HG03175 (cell line): ENCODE measurements at regions not wholly inside any gene's neighbourhood (a gene's known extent, or its start where the extent isn't known, plus 50 kb on each side); places are given as distances from the start of the nearest gene placed in this dataset.

Experiments used
- ATAC-seq: cut with Tn5 transposase; IDR thresholded peaks from one replicate; pipeline ENCODE4 v1.9.1; 2021; ENCODE audit warnings: mild to moderate bottlenecking, moderate library complexity; ENCODE audit not compliant: unreplicated experiment

DNA sequence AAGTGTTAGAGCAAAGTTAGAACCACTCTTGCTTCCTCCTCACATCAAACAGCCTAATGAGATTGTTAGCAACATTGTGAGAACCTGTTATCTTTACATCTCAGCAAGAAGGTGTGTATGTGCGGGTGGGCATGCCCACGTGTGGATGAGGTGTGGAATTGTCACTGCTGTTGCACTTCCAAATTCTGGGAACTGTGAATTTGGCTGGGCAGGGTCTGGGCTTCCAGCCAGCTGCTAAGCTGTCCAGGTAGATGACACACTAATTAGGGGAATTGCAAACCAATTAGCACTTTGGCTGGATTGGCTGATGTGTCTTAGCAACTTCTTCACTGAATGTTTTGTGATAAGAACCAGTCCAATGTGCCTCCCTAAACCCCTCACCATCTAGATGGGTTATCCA is 848.2 kb downstream of the DHX35 start:
- ATAC-seq: no peak

DNA sequence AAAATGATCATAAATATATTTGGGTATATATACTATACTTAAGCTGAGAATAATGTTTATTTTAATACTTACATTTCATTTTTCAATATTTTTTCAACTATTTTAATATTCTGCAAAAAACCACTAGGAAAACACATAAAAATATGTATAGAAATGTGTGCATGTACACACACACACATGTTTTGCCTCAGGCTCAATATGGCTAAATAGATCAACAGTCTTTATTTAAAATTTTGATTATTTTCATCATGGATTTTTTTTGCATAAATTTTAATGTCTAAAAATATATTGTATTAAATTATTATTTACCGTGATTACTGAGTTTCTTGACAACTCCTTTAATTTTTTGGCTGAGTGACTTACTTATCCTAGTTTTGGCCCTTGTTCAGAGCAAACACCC is 846.5 kb downstream of the DHX35 start:
- no peak for ATAC-seq

DNA sequence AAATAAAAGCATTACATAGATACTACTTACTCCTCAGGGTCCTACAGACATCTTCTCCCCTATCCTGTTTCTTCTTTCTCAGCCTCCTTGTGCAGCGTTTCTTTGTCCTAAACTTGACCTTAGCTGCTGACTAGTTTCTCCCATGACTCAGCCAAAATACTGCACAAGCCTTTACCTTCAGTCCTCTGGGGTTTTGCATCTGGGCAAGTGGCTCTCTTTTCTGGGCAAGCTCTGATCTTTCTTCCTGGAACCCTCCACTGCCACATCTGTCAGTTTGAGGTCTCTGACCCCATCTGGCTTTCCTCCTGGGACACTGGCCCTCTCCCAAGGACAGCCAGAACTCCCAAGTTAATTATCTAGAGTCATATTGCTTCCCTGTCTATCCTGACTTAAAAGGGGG is 838.4 kb downstream of the DHX35 start:
- ATAC-seq: peak; percentile 60

DNA sequence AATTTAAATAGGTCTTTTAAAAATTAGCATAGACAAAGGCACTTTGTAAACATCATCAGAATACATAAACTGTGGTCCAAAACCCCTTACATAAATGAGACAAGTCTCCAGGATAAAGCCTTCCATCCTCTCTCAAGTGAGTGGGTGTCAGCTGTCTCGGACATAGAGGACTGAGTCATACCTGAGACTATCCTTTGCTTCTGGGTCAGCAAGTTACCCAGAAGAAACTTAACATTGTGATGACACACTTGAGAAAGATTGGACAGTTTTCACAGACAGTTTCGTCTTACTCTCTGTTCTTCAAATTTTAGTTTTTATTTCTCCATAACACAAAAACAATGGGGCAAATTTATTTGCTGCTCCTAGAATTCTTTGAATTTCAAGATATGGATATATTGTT is 838.0 kb downstream of the DHX35 start:
- ATAC-seq: peak; percentile 84

DNA sequence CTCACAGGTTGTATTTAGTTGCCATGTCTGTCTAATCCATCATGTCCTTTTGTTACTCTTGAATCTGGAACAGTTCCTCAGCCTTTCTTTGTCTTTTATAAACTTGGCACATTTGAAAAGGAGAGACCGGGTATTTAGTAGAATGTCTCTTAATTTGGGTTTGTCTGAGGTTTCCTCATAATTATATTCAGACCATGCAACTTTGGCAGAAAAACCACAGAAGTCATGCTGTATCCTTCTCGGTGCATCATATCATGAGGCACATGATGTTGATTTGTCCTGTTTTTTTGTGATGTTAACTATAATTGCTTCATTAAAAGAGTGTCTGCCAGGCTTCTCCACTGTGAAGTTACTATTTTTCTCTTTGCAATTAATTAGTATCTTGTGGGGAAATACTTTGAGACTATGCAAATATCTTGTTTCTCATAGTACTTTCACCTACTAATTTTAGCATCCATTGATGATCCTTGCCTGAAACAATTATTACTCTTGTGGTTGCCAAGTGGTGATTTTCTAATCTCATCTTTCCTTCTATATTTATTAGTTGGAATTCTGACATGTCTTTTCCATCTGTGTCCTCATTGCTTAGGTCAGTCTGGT is 837.3 kb downstream of the DHX35 start:
- ATAC-seq: no peak

DNA sequence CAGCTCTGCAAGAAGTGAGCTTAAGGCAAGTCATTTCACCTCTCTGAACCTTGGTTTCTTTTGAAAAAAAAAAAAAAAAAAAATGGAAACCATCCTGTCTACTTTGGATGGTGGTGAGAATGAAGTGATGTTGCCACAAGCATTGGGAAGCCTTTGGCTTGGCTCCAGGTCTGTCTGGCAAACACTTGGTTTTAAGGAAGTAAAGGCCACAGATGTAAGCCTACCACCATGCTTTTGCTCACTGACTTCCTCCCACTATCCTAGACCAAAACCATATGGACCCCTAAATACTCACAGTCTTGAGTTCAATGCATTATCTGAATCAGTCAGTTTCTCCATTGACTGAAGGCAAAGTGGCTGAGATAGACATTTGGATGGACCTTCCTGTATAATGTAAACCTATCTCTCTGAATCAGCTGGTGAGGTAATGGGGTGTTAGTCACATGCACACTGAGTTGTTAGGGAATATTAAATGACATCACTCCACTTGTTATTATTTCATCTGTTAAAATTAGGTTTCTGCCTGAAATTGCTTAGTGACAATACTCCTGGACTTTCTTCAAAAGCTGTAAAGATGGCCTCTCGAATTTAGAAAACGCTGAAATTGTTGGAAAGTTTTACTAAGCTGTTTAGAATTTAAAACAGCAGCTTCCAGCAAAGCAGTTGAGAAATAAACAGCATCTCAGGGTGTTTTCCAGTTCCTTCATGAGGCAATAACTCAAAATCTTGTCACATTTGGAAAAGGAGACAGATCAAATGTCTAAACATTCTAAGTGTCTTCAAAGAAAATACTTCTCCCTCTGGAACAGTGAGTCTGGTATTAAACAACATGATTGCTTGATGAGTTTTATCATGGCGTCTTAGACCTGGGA is 833.5 kb downstream of the DHX35 start:
- no peak for ATAC-seq

DNA sequence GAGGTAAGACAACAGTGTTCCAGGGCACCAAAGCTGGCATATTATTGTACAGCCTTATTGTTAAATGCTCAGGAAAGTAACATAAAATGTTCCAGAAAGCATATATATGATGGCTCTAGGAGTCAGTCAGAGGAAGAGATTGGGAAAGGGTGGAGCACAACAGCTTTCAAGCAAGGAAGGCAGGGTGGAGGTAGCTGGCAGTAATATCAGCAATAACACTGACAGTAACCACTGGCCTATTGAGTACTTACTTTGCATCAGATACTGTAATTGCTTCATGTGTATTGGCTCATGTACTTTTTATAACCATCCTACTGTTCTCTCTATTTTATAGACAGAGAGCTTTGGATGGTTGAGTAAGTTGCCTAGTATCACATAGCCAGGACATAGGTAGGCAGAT is 830.2 kb downstream of the DHX35 start:
- ATAC-seq: no peak

DNA sequence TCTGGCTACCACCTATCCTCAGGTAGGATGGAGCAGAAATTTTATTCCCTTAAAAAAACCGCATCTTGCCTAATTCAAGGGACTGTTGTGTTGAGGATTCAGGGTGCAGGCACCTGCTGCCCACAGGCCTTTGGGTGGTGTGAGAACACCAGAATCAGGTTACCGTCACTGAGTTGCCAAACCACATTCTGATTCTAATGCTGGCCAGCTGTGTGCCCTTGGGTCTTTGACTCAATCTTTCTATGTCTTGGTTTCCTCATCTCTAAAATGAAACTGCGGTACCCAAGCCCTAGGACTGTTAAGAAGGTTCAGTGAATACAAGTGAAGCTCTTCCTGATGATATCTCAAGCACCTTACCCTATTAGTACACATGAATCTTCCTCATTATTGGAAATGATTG is 827.3 kb downstream of the DHX35 start:
- ATAC-seq: no peak

DNA sequence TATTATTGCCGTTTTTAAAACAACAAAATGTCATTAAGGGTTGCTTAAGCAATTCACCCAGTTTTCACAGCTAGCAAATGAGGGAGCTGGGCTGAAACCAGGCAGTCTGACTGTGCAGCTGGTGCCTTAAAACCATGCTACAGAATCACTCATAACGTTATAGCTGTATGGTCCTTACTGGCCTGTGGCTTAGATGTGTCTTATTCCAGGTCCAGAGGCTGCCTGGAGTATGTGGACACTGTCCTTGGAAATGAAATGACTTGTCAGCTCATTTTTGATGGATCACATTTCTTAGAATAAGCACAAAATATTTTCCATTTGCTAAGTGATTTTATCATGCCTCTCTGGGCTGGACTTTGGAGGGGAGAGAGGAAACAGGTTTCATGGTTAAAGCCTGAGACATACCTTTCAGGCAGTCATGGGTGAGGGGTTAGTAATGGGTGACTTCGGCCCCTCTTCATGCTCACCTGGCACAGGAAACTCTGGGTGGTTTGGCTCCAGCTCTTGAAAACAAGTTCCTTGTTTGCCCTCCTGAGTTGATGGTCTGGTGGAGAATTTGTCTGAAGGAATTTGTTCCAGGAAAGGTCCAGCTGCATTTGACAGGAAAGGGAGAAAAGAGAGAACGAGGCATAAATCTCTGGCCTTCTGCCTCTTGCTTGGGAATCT is 823.2 kb downstream of the DHX35 start:
- no peak for ATAC-seq

DNA sequence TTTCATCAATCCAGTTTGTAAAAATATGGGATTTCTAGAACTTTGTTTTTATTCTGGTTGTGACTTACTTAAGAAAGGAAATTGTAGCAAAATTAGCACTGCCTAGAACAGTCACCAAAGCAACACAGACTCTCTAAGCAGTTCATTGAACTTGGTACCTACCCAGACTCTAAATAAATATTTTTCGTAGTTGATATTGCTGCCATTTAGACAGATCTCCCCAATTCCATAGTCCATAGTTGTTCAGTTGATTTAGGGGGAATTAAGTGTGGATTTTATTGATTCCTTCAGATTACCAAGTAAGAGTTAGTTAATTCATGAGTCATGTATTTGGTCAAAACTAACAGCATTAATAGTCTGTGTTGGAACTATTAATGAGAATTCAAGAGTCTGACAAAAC is 822.5 kb downstream of the DHX35 start:
- ATAC-seq: no peak

DNA sequence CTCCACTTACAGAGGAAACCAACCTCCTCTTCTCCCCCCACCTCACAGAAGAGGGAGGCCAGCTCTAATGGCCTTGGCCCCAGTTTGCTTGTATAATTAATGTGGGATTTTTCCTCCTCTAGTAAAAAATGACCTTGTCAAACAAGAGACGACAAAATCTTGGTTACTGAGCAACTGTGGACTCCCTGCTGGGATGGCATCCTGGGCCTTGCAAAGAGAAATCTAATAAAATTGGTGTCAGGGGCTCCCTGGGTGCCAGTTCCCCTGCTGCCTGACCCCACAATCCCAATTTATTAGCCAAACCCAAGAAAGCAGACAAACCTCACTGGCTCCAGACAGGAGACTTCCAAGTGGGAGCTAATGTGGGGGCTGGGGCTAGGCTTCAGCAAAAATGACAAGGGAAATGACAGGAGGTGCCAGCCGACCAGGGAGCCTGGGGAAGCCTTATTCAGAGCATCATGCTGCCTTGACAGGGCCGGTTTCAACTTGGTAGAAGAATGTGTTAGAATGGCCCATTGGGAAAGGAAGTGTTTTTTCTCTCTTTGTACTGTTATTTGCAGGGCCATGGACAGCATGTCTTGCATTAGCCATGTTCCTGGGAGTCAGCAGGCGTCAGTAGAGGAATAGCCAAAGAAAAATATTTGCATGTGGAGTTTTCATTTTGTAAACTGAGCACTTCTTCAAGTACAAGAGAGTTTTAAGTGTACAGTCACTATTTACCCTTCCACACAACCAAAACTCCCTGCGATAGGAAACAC is 816.9 kb downstream of the DHX35 start:
- ATAC-seq: no peak

DNA sequence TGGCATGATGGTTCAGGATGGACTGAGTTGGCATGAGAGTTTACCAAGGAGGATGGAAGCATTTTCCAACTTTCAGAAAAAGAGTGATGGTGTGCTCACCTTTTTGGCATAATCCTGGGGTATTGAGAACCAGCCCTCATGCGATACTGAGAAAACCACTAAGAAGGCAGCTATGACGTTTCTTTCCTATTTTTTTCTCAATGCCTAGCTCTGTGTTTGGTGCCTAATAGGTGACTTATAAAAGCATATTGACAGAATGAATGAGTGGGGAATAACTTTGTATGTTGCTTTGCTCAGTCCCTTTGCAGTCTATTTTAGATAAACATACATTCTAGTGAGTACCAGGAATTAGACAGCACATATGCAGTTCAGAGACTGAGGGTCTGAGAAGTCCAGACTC is 816.3 kb downstream of the DHX35 start:
- ATAC-seq: no peak

DNA sequence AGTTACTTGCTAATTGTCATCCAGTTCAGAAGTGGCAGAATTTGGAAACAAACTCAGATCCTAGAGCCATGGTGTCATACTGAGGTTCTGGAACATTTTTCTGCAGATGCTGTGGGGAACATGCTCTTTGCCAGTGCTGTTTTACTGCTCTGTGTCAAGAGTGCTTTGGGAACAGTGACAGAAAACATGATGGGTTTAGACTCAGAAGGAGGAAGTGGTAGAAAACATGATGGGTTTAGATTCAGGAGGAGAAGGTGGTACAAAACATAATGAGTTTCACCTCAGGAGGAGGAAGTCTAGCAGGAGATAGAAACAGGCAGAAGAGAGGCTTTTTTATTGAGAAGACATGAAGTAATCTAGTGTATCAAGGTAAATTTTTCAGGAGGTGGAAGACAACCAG is 815.5 kb downstream of the DHX35 start:
- no peak for ATAC-seq

DNA sequence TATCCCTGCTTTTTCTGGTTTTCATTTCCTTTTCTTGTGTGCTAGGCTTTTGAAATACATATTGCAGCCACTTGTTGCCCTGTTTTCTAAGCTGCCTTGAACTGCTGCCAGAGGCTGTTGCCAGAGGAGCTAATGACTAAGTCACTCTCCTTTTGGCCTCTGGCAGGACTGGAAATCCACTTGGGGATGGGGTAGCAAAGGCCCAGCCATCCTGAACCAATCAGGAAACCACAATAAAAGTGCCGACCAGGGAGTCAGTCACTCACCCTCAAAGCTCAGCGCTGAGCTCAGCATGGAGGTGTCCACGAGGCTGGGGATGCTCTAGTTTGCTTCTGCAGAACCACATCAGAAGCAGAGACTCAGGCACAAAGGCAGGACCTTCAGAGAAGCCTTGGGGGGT is 813.0 kb downstream of the DHX35 start:
- ATAC-seq: no peak

DNA sequence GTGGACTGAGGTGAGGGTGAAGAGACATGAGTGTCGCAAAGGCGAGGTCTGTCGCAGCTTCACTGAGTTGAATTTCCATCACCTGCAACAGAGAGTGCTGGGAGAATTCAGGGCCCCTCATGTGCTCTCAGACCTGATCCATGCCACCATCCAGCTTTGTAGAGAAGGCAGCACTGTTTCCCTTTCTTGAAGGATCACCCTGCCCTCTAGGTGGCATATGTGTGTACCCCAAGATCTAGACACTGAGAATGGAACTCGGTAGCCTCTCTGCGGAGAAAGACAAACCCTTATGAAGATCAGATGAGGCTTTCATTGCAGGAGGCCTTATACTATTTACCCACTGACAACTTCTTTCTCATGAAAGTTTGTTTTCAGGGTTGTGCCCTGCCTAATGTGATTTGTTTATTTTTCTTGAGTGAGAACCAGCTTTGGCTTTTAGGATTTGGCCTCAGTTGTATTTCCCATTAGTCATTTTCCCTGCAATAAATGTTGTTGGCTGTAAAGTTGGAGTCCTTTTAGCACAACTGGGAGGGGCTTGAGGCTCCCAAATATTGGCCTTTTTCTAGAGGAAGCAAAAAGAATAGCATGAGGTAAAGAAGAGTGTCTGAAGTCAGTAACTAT is 811.3 kb downstream of the DHX35 start:
- ATAC-seq: no peak

DNA sequence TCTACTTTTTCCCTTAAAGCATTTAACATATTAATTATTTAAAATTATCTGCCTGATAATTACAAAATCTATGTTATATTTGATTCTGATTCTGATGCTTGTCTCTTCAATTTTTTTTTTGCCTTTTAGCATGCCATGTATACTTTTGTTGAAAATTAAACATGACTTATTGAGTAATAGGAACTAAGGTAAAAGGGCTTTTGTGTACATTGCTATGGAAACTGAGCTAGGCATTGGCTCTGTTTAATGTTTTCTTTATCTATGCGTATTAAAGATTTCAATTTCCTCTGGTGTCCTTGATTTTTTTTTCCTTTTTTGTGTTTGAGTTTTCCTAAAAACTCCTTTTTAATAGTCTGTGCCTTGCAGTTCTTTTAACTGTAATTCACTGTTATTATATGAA is 805.2 kb downstream of the DHX35 start:
- no peak for ATAC-seq

DNA sequence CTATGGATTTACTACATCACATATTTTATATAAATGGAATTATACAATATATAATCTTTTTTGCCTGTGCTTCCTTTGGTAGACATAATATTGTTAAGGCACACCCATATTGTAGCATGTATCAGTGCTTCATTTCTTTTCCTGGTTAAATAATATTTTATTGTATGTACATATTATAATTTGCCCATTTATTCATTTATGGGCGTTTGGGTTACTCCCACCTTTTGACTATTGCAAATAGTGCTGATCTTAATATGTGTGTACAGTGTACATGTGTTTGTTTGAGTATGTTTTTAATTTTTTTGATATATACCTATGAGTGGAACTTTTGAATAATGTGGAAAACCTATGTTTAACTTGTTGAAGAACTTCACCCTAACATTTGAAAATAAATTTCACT is 804.2 kb downstream of the DHX35 start:
- no peak for ATAC-seq

DNA sequence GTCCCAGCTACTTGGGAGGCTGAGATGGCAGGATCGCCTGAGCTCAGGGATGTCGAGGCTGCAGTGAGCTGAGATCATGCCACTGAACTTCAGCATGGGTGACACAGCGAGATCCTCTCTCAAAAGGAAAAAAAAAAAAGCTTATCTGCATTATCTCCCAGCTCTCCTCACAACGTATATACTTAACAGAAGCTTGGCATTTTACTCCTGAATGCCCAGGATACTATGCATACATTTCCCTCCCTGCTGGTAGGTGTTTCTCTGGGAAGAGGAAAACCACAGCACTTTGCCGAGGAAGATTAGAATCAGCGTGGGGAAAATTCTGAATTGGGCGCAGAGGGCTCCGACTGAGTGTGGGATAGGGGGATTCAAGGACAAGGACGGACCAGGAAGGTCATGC is 800.6 kb downstream of the DHX35 start:
- no peak for ATAC-seq

DNA sequence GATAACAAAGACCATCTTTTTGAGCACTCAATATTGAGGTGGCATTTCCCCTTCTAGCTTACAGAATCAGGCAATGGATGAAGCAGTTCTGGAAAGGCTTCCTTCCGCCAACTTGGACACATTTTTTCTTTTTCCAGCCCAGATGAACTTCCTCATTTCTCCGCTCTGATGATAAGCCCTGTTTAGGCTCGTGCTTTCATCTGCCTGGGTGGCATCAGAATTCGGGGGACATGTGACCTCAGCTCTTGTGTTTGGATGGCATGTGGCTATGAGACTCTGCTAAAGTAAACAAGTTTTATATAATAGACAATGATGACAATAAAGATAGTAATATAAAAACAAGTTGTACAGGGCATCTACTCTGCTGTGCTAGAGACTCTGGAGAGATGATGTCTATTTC is 796.7 kb downstream of the DHX35 start:
- ATAC-seq: no peak

DNA sequence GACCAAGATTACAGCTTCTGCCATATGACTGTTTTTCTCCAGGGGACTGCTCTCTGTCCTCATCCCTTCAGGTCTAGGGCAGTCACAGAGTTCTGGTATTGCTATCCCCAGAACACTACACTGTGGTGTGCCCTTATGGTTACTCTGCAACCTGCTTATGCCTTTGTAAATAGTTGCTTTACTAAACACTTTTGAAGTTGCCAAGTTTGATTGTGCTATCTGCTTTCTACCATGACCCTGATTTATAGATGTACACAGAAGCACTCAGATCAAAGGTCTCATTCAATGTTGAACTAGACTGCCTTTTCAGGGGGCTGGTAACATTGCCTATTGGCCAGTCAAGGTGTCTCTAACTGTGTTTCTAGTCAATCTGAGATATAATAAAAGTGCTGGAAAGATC is 794.7 kb downstream of the DHX35 start:
- no peak for ATAC-seq

DNA sequence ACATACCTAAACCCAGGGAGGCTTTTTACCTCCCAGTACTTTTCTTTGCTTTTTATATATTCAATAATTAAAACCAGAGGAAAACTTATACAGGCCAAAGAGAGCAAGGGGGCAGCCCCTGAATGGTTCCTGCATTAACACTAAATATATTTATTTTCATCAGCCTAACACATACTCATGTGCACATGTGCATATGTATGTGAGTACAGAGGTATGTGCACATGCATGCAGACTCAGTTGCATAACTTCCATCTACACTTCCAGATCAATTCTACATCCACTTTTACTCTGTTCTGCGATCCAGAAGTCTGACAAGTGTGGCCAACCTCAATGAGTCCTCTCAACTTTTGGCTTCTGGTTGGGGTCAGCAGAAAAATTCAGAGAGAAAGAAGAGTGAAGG is 794.2 kb downstream of the DHX35 start:
- ATAC-seq: no peak
